ENCODE measurements at regions not wholly inside any gene's neighbourhood (a gene's known extent, or its start where the extent isn't known, plus 50 kb on each side); places are given as distances from the start of the nearest gene placed in this dataset.

GRCh38 chr15:73803806-73804205 is 50.7 kb upstream of the INSYN1 start:
- no peak for DNase-seq (ENCODE audit: low read depth, low spot score)

GRCh38 chr15:73805504-73806089 is 52.4 kb upstream of the INSYN1 start:
- no peak for DNase-seq (ENCODE audit: low read depth, low spot score)

DNA sequence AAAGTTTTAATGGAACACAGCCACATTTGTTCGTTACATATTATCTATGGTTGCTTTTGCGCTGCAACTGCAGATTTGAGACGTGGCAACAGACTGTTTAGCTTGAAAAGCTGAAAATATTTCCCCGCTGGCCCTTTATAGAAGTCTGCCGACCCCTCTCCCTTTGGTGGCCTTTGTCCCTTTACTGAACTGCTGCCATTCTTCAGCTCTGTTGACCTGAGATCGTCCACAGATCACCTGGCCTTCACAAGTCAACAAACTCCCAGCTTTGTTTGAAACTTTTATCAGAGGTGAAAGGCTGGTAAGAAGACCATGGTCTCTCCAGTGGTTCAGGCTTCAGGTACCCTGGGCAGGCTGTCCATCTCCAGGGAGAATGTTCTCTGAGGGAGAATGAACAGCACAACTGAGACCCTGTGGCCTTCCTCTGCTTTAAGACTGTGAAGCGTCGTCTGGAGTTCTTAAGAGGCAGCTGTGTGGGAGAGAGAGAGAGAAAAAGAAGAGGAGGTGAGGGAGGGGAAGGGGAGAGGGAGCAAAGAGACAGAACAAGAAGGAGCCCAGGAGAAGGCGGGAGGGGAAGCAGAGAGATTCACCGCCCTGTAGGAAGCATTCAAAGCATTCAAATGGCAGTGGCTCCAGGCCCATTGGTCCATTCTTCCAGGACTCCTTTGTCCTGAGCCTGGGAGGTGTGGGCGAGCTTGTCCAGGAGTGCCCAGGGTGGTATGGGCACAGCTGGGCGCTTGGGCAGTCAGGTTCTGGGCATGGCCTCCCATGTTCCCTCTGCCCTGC is 53.7 kb upstream of the INSYN1 start:
- no peak for DNase-seq (ENCODE audit: low read depth, low spot score)

GRCh38 chr15:73807865-73808264 is 54.7 kb upstream of the INSYN1 start:
- DNase-seq (ENCODE audit: low read depth, low spot score), result no peak

- no peak for DNase-seq (ENCODE audit: low read depth, low spot score)
Observed at GRCh38 chr15:73809728-73810501, 56.8 kb upstream of the INSYN1 start.

- DNase-seq (ENCODE audit: low read depth, low spot score), result no peak
Observed at GRCh38 chr15:73812806-73813465, 59.8 kb upstream of the INSYN1 start.

- no peak for DNase-seq (ENCODE audit: low read depth, low spot score)
Observed at GRCh38 chr15:73813589-73813988, 59.8 kb upstream of the TBC1D21 start.

GRCh38 chr15:73818308-73818985 is 54.9 kb upstream of the TBC1D21 start:
- DNase-seq (ENCODE audit: low read depth, low spot score), result no peak

DNA sequence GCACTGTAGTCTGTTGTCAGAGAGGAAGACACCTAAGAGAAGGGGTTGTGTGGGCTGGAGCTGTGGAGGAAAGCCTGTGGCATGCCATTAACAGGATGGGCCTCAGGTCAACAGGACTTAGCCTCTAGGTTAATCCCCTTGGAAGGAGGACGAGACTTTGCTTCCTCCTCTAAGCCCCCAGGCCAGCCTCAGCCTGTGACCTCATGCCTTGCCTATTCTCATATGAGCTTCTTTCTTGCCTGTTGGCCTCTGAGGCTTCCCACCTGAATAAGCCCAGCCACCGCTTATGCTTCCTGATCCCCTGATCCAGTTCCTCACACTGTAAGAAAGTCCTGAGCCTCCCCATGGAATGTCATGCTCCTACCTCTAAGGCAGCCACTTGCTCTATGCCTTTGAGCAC is 52.2 kb upstream of the TBC1D21 start:
- DNase-seq (ENCODE audit: low read depth, low spot score), result no peak

DNA sequence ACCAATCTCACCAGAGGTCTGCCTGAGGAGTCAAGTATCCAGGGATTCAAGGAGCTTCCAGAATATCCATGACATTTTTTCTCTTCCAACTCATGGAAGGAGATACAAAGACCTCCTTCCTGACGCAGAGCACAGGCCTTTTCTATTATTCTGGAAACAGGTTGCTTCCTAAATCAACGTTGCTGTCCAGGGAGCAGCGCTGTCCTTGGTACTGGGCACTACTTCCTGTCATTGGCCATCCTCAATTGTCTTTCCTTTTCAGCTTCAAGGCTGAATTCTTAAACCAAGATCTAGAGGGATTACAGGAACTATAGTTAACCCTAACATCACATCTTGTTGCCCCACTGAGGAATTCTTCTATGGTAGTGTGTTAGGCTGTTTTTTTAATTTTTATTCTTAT is 50.4 kb upstream of the TBC1D21 start:
- DNase-seq (ENCODE audit: low read depth, low spot score), result peak; percentile 18

All from ELF-1 (cell line).